GM12891 (cell line): ENCODE measurements at regions not wholly inside any gene's neighbourhood (a gene's known extent, or its start where the extent isn't known, plus 50 kb on each side); places are given as distances from the start of the nearest gene placed in this dataset.

Source experiments
- DNase-seq: peaks from one replicate; pipeline ENCODE4 v3.0.0; 2011; ENCODE audit warnings: low spot score; ENCODE audit not compliant: insufficient read length
- FAIRE-seq: peaks from 2 replicates; lab custom pipeline; 2011; peaks lifted over from hg19 to GRCh38; lab: Jason Lieb, UNC
- PAX5 ChIP-seq: IDR thresholded peaks from 2 replicates; pipeline ENCODE4 v1.6.1; 2011; ENCODE audit warnings: low read length, moderate library complexity, mild to moderate bottlenecking; ENCODE audit not compliant: insufficient read depth, severe bottlenecking
- POLR2A ChIP-seq: IDR thresholded peaks from 2 replicates; pipeline ENCODE4 v1.6.1; 2011; ENCODE audit warnings: low read depth, low read length, control low read depth
- POLR2AphosphoS5 ChIP-seq: IDR thresholded peaks from 2 replicates; pipeline ENCODE4 v1.6.1; 2011; ENCODE audit warnings: low read depth, low read length, control low read depth
- POU2F2 ChIP-seq: IDR thresholded peaks from 2 replicates; pipeline ENCODE4 v1.6.1; 2011; ENCODE audit warnings: low read depth, mild to moderate bottlenecking, control low read depth, low read length, moderate library complexity
- SPI1 ChIP-seq: IDR thresholded peaks from 2 replicates; pipeline ENCODE4 v1.6.1; 2011; ENCODE audit warnings: low read depth, low read length, control low read depth
- TAF1 ChIP-seq: IDR thresholded peaks from 2 replicates; pipeline ENCODE4 v1.6.1; 2011; ENCODE audit warnings: low read depth, low read length, control low read depth

DNA sequence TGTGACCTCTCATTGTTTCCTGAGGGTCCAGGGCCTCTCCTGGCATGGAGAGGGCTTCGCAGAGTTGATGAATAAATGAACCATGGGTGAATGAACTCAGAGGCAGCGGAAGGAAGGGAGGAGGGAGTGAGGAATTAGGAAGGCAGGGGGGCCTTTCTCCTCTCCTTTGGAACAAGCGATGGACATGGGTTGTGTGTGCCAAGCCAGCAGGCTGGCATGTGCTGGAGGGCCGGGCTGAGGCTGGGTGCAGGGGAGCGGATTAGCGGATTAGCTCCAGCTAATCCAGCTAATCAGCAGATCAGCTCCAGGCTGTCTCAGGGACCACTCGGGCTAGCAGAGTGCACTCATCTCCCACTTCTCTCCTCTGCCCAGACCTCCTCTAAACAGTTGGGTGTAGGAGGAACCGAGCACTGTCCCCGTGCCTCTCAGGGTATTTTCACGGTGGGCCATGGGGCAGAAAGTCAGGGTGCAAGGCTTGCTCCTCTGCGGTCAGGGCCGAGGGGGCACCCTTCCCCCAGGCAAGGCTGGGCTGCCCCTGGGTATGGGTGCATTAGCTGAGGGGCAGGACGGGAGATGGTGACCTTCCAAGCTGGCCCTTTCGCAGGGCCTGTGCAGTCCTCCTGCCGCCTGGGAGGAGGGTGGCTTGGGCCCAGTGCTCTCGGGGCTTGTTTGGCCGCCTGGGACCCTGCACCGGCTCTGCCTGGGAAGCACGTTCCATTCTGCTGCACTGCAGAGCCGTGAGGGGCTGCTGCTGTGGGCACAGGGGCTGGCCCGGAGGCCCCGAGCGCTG is 120.3 kb upstream of the B3GAT1 start:
- DNase-seq (no peak), FAIRE-seq (no peak)
- TF ChIP-seq POLR2AphosphoS5 (no peak), PAX5 (no peak), POU2F2 (no peak), SPI1 (no peak), TAF1 (no peak), POLR2A (no peak)

DNA sequence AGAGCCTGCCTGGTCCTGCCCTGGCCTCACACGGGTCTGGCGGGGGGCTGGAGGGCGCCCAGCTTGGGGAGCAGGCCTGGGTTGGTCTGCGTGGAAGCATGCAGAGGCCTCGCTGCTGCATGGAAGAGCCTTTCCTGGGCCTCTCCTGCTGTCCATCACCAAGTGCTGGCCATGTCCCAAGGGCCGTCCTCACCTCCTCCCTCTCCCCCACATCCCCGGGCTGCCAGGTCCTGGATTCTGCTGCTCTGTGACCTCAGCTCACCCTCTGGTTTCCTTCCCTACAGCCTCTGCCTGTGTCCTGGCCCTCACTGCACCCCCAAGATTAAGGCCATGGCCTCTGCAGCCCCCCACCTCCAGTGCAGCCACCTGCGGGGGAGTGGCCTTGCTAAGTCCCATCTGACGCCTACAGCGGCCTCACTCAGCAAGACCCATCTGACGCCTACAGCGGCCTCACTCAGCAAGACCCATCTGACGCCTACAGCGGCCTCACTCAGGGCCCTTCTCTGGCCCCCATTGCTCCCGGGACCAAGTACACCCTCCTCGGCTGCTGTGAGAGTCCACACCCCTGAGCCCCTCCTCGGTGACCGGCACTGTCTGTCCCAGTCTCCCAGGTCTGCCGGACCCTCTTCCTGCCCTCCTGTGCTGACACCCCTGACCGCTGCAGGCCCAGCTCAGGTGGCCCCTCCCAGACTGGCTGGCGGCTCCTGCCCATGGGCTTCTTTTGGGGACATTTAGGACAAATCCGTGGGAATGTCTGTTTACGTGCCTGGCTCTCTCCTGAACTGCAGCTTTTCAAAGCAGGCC is 119.5 kb upstream of the B3GAT1 start:
- DNase-seq, result no peak
- TF ChIP-seq SPI1 (no peak), POLR2A (no peak), TAF1 (no peak), POU2F2 (no peak), PAX5 (no peak), POLR2AphosphoS5 (no peak)
- no peak for FAIRE-seq

DNA sequence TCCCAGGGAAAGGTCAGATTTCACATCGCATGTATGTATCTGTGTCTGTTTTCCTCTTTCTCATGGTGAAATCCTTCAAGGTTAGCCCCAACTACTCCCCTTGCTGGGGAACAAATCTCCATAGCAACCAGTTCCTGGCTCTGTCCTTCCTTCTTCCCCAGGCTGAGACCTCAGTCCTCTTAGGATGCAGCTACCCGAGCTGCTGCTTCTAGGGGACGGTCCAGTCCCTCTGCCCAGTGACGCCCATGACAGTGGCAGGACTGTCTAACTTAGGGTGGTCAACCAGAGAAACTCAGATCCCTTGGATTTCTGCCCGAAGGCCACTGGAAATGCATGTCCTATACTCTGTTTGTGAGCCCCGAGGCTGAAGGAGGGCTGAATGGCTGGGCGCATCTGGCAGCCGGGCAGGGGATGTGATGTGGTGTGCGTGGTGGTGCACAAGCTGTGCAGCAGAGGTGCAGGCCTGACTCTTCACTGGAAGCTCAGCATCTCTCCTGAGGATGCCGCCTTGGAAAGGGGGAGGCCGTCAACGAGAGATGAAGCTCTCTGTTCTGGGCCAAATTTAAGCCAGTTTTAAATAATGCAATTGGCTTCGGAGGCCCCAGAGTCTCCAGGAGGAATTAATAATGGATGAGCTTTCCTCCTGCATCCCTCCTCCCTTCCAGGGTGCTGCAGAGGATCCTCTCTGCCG is 118.7 kb upstream of the B3GAT1 start:
- FAIRE-seq (no peak), DNase-seq (no peak)
- TF ChIP-seq POLR2A (no peak), POU2F2 (no peak), POLR2AphosphoS5 (no peak), TAF1 (no peak), PAX5 (no peak), SPI1 (no peak)

DNA sequence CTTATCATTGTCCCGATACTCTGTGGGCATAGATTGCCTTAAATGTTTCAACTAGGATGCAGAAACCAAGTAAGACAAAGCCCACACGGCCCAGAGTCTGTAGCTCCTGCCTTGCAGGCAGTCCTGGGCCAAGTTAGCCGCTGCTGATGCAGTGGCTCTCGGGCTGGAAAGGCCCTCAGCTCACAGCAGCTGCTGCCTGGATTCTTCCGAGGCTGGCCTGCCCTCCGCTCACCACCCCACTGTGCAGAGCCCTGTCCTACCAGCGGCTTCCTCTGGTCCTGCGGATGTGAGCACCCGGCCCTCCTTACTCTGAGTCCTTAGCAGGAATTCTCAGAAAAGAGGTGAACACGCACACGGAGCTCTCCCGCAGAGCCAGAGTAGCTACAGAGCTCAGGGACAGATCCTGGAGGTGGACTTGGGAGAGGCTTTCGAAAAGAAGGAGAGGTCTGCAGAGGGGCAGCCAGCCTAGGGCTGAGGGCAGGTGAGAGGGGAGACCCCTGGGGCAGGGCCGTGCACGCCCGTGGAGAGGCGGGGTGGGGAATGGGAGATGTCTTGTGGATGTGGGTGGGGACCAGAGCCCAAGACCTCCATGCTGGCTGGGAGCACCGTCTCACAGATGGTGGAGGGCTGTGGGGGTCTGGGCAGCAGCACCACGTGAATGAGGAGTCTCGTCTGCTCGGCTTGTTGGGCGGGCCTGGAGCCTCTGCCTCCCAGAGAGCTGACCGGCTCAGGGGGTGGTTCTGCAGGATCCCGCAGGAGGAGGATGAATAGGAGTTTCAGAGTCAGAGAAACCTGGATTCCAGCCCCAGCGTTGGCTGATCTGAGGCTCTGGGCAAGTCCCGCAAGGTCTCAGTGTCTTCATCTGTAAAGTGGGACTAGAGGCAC is 117.4 kb upstream of the B3GAT1 start:
- no peak for TF ChIP-seq TAF1
- no peak for TF ChIP-seq PAX5
- no peak for TF ChIP-seq POU2F2
- TF ChIP-seq POLR2A, result no peak

DNA sequence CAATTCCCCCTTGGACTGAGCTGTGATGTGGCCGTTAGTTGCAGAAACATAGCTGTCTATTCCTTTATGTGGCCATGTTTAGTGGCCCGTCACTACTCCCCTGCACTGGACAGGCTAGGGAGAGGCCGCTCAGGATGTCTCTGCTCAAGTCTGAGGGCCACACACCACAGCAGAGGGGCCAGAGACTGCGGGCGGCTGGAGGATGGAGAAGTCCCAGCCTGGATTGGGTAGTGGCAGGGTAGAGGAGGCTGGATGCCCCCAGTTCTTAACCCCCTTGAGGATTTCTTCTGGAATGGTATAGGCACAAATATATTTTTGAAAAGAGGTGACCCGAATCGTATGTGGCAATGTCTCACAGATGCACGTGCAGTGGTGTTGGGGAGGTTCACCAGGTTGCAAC is 116.4 kb upstream of the B3GAT1 start:
- DNase-seq, result no peak
- FAIRE-seq, result no peak
- TF ChIP-seq PAX5 (no peak), SPI1 (no peak), TAF1 (no peak), POLR2A (no peak), POLR2AphosphoS5 (no peak), POU2F2 (no peak)

More for the DNA sequence above, 117.4 kb upstream of the B3GAT1 start:
- DNase-seq, result no peak
- no peak for FAIRE-seq

DNA sequence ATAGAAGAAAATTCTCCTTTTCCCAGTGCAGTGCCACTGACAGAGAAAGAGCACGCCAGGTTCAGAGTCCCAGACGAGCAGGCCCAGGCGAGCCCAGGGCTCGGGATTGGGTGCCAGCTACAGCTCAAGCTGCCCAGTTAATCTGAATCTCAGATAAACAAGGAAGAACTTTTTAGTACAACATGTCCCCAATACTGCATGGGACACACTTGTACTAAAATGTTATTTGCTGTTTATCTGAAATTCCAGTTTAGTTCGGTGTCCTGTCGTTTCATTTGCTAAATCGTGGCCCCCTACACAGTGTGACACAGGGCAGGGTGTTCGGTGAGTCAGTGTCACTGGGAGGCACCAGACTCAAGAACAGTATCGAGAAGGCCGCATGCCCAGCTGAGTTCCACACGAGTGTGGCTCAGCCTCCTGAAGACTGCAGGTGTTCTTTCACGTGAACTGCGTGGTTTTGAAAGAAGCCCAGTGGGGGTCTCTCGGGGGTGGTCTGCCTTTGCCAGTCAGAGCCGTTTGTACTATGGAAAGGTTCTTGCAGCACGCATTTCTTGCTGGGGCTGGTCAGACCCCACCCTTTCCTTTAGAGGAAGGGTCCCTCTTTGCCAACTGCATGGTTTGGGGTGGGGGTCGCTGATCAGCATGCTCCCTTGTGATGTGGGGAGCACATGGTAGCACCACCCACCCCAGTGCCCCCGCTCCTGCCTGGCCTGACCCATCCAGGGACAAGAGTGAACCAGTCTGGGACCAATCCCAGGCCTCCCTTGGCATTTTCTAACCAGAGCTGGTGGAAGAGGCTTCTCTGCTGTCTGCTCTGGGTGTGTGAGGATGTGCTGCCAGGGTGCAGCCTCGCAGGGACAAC is 115.6 kb upstream of the B3GAT1 start:
- FAIRE-seq (no peak), DNase-seq (no peak)
- TF ChIP-seq PAX5 (no peak), POLR2A (no peak), TAF1 (no peak), POU2F2 (no peak)

DNA sequence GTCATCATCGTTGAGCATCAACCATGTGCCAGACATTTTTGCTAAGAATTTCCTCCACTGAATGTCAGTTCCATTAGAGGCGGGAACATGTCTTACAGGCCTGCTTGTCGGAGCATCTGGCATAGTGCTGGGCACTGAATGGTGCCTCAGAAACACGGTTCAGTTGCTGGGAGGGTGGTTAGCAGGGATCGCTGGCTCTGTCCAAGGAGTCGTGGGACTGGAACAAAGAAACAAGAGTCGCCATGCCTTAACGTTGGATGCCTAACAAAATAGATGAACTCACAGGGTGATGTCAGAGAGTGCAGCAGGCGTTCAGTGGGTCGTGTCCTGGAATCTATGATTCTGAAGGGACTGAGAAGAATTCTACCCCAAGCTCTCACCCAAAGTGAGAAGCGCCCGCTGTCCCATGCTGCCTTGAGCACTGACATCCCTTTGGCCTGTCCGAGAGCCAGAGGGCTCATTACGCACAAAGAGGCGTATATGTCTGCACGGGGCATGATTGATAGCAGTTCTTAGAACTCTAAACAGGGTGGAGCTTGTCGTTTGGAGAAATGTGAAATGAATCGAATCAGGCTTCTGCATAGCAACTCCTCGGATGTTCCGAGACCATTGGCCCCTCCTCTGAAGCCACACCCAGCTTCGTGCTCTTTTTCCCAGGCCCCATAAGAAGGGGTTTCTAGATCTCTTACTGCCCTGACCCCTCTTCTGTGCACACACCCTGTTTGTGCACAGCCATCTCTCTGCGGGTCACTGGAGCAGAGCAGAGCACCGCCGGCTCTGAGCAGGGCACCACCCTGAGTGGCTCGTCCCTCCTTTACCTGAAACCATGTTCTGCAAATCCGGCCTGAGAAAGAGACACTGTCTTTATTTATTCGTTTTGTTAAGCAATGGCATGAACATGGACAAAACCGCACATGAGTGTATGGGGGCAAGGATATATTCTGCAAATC is 113.1 kb upstream of the B3GAT1 start:
- no peak for TF ChIP-seq POLR2AphosphoS5
- no peak for TF ChIP-seq SPI1
- TF ChIP-seq POLR2A, result no peak
- no peak for TF ChIP-seq TAF1
- TF ChIP-seq PAX5, result no peak
- no peak for TF ChIP-seq POU2F2
- FAIRE-seq (no peak), DNase-seq (no peak)

DNA sequence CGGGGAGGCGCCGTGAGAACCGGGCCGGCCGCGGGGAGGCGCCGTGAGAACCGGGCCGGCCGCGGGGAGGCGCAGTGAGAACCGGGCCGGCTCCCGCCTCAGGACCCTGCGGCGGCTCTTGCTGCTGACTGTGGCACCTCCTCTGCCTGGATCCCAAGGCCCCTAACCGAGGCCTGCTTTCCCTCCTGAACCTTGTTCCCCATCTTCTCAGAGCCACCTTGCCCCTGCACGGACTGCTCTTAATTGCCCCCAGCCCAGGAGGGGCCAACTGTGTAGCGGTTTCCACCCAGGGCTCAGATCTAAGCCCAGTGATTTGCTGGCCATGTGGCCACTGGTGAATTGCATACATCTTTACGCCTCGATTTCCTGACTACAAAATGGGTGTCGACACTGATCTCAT is 112.2 kb upstream of the B3GAT1 start:
- no peak for FAIRE-seq
- TF ChIP-seq POLR2AphosphoS5, result no peak
- TF ChIP-seq POU2F2, result no peak
- no peak for TF ChIP-seq POLR2A
- no peak for TF ChIP-seq TAF1
- no peak for TF ChIP-seq PAX5
- no peak for TF ChIP-seq SPI1
- no peak for DNase-seq
